HUES64 (cell line): ENCODE measurements at regions not wholly inside any gene's neighbourhood (a gene's known extent, or its start where the extent isn't known, plus 50 kb on each side); places are given as distances from the start of the nearest gene placed in this dataset.
A peak's percentile ranks its signal among the peaks of the same experiment; 100 is the strongest.
"Not testable (repeated sequence)": the region's sequence is repeated elsewhere in the genome, so short reads cannot be mapped to it uniquely, and the experiment has no call there.

ENCODE experiments used
- H3K27ac ChIP-seq: 2 replicates; pipeline ENCODE4 v1.7.0; 2013; ENCODE audit warnings: low read depth, low read length, inconsistent platforms
- H3K27me3 ChIP-seq: 2 replicates; pipeline ENCODE4 v1.6.1; 2013; ENCODE audit warnings: mild to moderate bottlenecking, low read length; ENCODE audit not compliant: insufficient read depth
- H3K36me3 ChIP-seq: 2 replicates; pipeline ENCODE4 v1.6.1; 2013; ENCODE audit warnings: mild to moderate bottlenecking, low read length; ENCODE audit not compliant: insufficient read depth
- H3K4me1 ChIP-seq: 2 replicates; pipeline ENCODE4 v1.6.1; 2013; ENCODE audit warnings: mild to moderate bottlenecking, low read length, moderate library complexity; ENCODE audit not compliant: insufficient read depth
- H3K4me3 ChIP-seq: 2 replicates; pipeline ENCODE4 v1.5.1; 2013; ENCODE audit warnings: mild to moderate bottlenecking, low read length, moderate library complexity
- H3K9ac ChIP-seq: 2 replicates; pipeline ENCODE4 v1.6.1; 2013; ENCODE audit warnings: mild to moderate bottlenecking, low read depth, low read length
- H3K9me3 ChIP-seq: 2 replicates; pipeline ENCODE4 v1.6.1; 2013; ENCODE audit warnings: low read depth, low read length; ENCODE audit not compliant: insufficient read depth
- WGBS: fragments of 150-250, 120-280 bp; methylation state at CpG from one replicate; pipeline ENCODE4 v1.1.7; 2013; ENCODE audit warnings: missing lambda C conversion rate; 5-methylcytosine and 5-hydroxymethylcytosine counted together

- Histone ChIP-seq H3K4me3 (no peak overlapping the region), H3K27ac (no peak overlapping the region), H3K4me1 (no peaks in the 10 kb centered on the region), H3K9ac (no peak overlapping the region), H3K27me3 (no peaks in the 10 kb centered on the region), H3K36me3 (no peaks in the 10 kb centered on the region), H3K9me3 (no peaks in the 10 kb centered on the region)
- WGBS, result no CpG with 5 or more reads among the region's 1 CpG
Observed at GRCh38 chr2:144914113-144914512, 394.2 kb upstream of the ZEB2 start.

DNA sequence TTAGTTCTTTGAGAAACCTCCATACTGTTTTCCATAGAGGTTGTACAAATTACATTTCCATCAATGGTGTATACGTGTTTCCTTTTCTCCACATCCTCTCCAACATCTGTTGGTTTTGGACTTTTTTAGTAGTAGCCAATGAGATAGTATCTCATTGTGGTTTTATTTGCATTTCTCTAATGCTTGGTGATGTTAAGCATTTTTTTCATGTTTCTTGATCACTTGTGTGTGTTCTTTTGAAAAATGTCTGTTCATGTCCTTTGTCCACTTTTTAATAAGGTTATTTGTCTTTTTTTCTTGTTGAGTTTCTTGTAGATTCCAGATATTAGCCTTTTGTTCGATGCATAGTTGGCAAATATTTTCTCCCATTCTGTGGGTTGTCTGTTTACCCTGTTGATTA is 392.3 kb upstream of the ZEB2 start:
- WGBS, result 86% methylated on average over 1 of the region's 2 CpGs
- H3K27me3 ChIP-seq, result no peaks in the 10 kb centered on the region
- no peak overlapping the region for H3K27ac ChIP-seq
- no peaks in the 10 kb centered on the region for H3K4me1 ChIP-seq
- H3K9ac ChIP-seq, result no peak overlapping the region
- no peaks in the 10 kb centered on the region; the same call in 1 of the 2 replicates for H3K9me3 ChIP-seq
- H3K4me3 ChIP-seq, result no peak overlapping the region
- H3K36me3 ChIP-seq, result no peaks in the 10 kb centered on the region

- WGBS, result 97% methylated on average over 2 of the region's 2 CpGs
- H3K9ac ChIP-seq, result no peak overlapping the region
- no peak overlapping the region for H3K27ac ChIP-seq
- H3K4me1 ChIP-seq, result no peaks in the 10 kb centered on the region
- H3K27me3 ChIP-seq, result no peaks in the 10 kb centered on the region
- no peaks in the 10 kb centered on the region; the same call in 1 of the 2 replicates for H3K9me3 ChIP-seq
- no peaks in the 10 kb centered on the region for H3K36me3 ChIP-seq
- H3K4me3 ChIP-seq, result no peak overlapping the region
Observed at GRCh38 chr2:144905956-144906355, 386.0 kb upstream of the ZEB2 start.

DNA sequence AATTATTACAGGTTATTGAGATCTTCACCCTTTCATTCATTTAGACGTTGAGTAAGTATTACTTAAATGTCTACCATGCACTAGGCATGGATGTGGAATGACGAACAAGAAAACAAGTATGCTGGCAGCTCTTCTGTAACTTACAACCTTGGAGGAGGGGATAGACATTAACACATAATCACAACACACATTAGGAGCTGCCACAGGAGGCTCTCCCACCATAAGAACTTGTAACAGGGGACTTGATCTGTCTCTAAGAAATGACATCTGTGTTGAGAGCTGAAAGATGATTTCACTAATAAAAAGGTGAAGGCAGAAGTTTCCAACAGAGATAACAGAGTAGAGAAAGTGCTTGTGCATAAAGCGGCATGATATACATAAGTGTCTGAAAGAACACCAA is 384.7 kb upstream of the ZEB2 start:
- 99% methylated on average over 2 of the region's 3 CpGs for WGBS
- Histone ChIP-seq H3K27me3 (no peaks in the 10 kb centered on the region), H3K36me3 (no peaks in the 10 kb centered on the region), H3K9me3 (no peaks in the 10 kb centered on the region; the same call in 1 of the 2 replicates), H3K27ac (no peak overlapping the region), H3K4me3 (no peak overlapping the region), H3K4me1 (no peaks in the 10 kb centered on the region), H3K9ac (no peak overlapping the region)

DNA sequence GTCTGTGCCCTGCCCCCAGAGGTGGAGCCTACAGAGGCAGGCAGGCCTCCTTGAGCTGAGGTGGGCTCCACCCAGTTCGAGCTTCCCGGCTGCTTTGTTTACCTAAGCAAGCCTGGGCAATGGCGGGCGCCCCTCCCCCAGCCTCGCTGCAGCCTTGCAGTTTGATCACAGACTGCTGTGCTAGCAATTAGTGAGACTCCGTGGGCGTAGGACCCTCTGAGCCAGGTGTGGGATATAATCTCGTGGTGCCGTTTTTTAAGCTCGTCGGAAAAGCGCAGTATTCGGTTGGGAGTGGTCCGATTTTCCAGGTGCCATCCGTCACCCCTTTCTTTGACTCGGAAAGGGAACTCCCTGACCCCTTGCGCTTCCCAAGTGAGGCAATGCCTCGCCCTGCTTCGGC is 383.1 kb upstream of the ZEB2 start:
- WGBS, result 61% methylated on average over 16 of the region's 19 CpGs
- not testable (repeated sequence) for H3K9me3 ChIP-seq, H3K36me3 ChIP-seq, H3K27ac ChIP-seq, H3K4me1 ChIP-seq, H3K27me3 ChIP-seq
- peak overlapping the region; percentile 66; the same call in 1 of the 2 replicates for H3K9ac ChIP-seq
- peak overlapping the region; percentile 42 for H3K4me3 ChIP-seq

DNA sequence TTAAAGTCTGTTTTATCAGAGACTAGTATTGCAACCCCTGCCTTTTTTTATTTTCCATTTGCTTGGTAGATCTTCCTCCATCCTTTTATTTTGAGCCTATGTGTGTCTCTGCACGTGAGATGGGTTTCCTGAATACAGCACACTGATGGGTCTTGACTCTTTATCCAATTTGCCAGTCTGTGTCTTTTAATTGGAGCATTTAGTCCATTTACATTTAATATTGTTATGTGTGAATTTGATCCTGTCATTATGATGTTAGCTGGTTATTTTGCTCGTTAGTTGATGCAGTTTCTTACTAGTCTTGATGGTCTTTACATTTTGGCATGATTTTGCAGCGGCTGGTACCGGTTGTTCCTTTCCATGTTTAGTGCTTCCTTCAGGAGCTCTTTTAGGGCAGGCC is 381.5 kb upstream of the ZEB2 start:
- not testable (repeated sequence) for H3K4me1 ChIP-seq, H3K27ac ChIP-seq, H3K36me3 ChIP-seq, H3K27me3 ChIP-seq, H3K9me3 ChIP-seq, H3K9ac ChIP-seq, H3K4me3 ChIP-seq
- 78% methylated on average over 3 of the region's 4 CpGs for WGBS

DNA sequence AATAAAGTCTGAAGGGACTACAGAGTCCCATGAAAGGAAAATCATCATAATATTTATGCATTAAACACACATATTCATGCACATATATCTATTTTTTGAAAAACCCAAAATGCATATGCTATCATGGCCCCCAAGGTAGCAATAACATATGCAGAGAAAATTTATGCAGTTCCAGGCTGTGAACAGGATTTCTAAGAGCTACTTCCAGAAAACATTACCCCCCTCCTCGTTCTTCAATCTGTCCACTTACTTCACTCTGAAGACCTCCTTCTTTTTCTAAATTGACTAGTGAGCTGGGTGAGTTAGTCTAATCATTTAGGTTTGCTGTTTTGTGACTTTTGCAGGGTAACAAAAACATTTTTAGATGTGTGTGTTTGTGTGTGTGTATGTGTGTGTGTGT is 376.4 kb upstream of the ZEB2 start:
- Histone ChIP-seq H3K9ac (no peak overlapping the region), H3K27ac (no peak overlapping the region), H3K4me3 (no peak overlapping the region), H3K9me3 (no peaks in the 10 kb centered on the region), H3K36me3 (no peaks in the 10 kb centered on the region), H3K27me3 (no peaks in the 10 kb centered on the region), H3K4me1 (peaks cover 26% of the 10 kb centered on the region)
- WGBS, result 100% methylated on average over 1 of the region's 1 CpG

GRCh38 chr2:144894612-144895599 is 375.0 kb upstream of the ZEB2 start:
- no peaks in the 10 kb centered on the region for H3K27me3 ChIP-seq
- H3K36me3 ChIP-seq, result no peaks in the 10 kb centered on the region
- peak overlapping the region; percentile 28; the same call in 1 of the 2 replicates for H3K9ac ChIP-seq
- peaks cover 26% of the 10 kb centered on the region for H3K4me1 ChIP-seq
- 28% methylated on average over 8 of the region's 8 CpGs for WGBS
- H3K4me3 ChIP-seq, result peak overlapping the region; percentile 29
- H3K27ac ChIP-seq, result peak overlapping the region; percentile 55; the same call in 1 of the 2 replicates
- no peaks in the 10 kb centered on the region for H3K9me3 ChIP-seq

GRCh38 chr2:144893464-144893863 is 373.5 kb upstream of the ZEB2 start:
- WGBS, result 93% methylated on average over 4 of the region's 4 CpGs
- H3K9me3 ChIP-seq, result no peaks in the 10 kb centered on the region
- no peak overlapping the region for H3K4me3 ChIP-seq
- no peaks in the 10 kb centered on the region for H3K27me3 ChIP-seq
- H3K27ac ChIP-seq, result no peak overlapping the region
- H3K4me1 ChIP-seq, result peaks cover 26% of the 10 kb centered on the region
- H3K36me3 ChIP-seq, result no peaks in the 10 kb centered on the region
- no peak overlapping the region for H3K9ac ChIP-seq

GRCh38 chr2:144890828-144891227 is 370.9 kb upstream of the ZEB2 start:
- no peak overlapping the region for H3K4me3 ChIP-seq
- 87% methylated on average over 1 of the region's 1 CpG for WGBS
- H3K27me3 ChIP-seq, result no peaks in the 10 kb centered on the region
- no peaks in the 10 kb centered on the region for H3K9me3 ChIP-seq
- no peaks in the 10 kb centered on the region for H3K36me3 ChIP-seq
- H3K27ac ChIP-seq, result no peak overlapping the region
- H3K4me1 ChIP-seq, result peaks cover 18% of the 10 kb centered on the region
- H3K9ac ChIP-seq, result no peak overlapping the region

- Histone ChIP-seq H3K27me3 (no peaks in the 10 kb centered on the region), H3K36me3 (no peaks in the 10 kb centered on the region), H3K9me3 (no peaks in the 10 kb centered on the region), H3K4me3 (no peak overlapping the region), H3K27ac (no peak overlapping the region), H3K9ac (no peak overlapping the region), H3K4me1 (peaks cover 4% of the 10 kb centered on the region)
- WGBS, result 100% methylated on average over 3 of the region's 5 CpGs
Observed at GRCh38 chr2:144889348-144889747, 369.4 kb upstream of the ZEB2 start.
